HCT116 (cell line): ENCODE measurements at regions not wholly inside any gene's neighbourhood (a gene's known extent, or its start where the extent isn't known, plus 50 kb on each side); places are given as distances from the start of the nearest gene placed in this dataset.
"Not testable (repeated sequence)": the region's sequence is repeated elsewhere in the genome, so short reads cannot be mapped to it uniquely, and the experiment has no call there.

Experiments
- EZH2 ChIP-seq: fragments of 200-600 bp; sonication (generic); IDR thresholded peaks from 2 replicates; pipeline ENCODE4 v1.6.1; 2017; ENCODE audit warnings: antibody characterized with exemption, mixed run types
- EZH2phosphoT487 ChIP-seq: fragments of 200-600 bp; IDR thresholded peaks from 2 replicates; pipeline ENCODE4 v1.6.1; 2018; ENCODE audit warnings: antibody characterized with exemption, borderline replicate concordance
- RAD21 ChIP-seq: IDR thresholded peaks from 2 replicates; pipeline ENCODE4 v1.6.1; 2012; ENCODE audit warnings: low read depth, mild to moderate bottlenecking
- YY1 ChIP-seq: IDR thresholded peaks from 2 replicates; pipeline ENCODE4 v1.6.1; 2011; ENCODE audit warnings: low read length, low read depth, moderate library complexity, mild to moderate bottlenecking; ENCODE audit not compliant: insufficient replicate concordance; ENCODE audit errors: extremely low read depth
- TF ChIP-seq, protein P1 (sequence below), 3 experiments: fragments of 200-600 bp in 1 of 3; sonication (generic) in 1 of 3; IDR thresholded peaks in 2 of 3; conservative IDR thresholded peaks in 1 of 3; 2 replicates each; pipeline ENCODE4 v1.5.1; 2012 to 2017; ENCODE audit warnings: low read depth in 2 of 3, low read length in 2 of 3, antibody characterized with exemption in 1 of 3, borderline replicate concordance in 1 of 3, control low read depth in 1 of 3, mild to moderate bottlenecking in 1 of 3, mixed read lengths in 1 of 3, mixed run types in 1 of 3, moderate library complexity in 1 of 3; ENCODE audit not compliant: insufficient read depth in 1 of 3
- TF ChIP-seq, protein P2 (sequence below): IDR thresholded peaks from 2 replicates; pipeline ENCODE4 v1.6.1; 2012

DNA sequence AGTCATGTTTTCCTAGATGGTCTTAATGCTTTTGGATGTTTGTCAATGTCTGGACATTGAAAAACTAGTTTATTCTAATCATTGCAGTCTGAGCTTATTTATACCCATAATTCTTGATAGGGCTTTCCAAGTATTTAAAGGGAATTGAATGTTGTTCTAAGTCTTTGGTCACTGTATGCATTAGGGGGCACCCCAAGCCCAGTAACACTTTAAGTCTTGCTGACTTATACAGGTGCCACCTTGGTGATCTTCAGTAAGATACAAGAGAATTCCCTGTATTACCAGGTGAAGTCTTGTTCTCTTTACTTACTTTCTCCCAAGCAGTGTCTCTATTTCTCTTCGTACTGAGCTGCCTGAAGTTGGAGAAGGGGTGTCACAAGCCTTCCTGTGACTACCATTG, 250.1 kb upstream of the OR4C13 start:
- TF ChIP-seq, protein P1, sequence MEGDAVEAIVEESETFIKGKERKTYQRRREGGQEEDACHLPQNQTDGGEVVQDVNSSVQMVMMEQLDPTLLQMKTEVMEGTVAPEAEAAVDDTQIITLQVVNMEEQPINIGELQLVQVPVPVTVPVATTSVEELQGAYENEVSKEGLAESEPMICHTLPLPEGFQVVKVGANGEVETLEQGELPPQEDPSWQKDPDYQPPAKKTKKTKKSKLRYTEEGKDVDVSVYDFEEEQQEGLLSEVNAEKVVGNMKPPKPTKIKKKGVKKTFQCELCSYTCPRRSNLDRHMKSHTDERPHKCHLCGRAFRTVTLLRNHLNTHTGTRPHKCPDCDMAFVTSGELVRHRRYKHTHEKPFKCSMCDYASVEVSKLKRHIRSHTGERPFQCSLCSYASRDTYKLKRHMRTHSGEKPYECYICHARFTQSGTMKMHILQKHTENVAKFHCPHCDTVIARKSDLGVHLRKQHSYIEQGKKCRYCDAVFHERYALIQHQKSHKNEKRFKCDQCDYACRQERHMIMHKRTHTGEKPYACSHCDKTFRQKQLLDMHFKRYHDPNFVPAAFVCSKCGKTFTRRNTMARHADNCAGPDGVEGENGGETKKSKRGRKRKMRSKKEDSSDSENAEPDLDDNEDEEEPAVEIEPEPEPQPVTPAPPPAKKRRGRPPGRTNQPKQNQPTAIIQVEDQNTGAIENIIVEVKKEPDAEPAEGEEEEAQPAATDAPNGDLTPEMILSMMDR (IDR thresholded peaks at IDR 0.05 in 2 of 3, conservative IDR thresholded peaks at IDR 0.05 in 1 of 3; ENCODE audit: borderline replicate concordance in 1 of 3, insufficient read depth in 1 of 3, low read depth in 2 of 3, low read length in 2 of 3), result not testable (repeated sequence)
- TF ChIP-seq, protein P2, sequence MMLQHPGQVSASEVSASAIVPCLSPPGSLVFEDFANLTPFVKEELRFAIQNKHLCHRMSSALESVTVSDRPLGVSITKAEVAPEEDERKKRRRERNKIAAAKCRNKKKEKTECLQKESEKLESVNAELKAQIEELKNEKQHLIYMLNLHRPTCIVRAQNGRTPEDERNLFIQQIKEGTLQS, result not testable (repeated sequence)
- TF ChIP-seq YY1, EZH2phosphoT487, EZH2, RAD21: not testable (repeated sequence)
